ENCODE measurements at regions not wholly inside any gene's neighbourhood (a gene's known extent, or its start where the extent isn't known, plus 50 kb on each side); places are given as distances from the start of the nearest gene placed in this dataset.

- no peak for TF ChIP-seq CTCF (IDR thresholded peaks at IDR 0.05; ENCODE audit: low read length)
- no peak for TF ChIP-seq EZH2 (optimal IDR thresholded peaks at IDR 0.05; ENCODE audit: low read depth, low read length)
Observed at GRCh38 chr19:32171719-32172151, 173.7 kb upstream of the ZNF507 start.

Measured in MM.1S (cell line).